T1000 (cell line): ENCODE measurements at regions not wholly inside any gene's neighbourhood (a gene's known extent, or its start where the extent isn't known, plus 50 kb on each side); places are given as distances from the start of the nearest gene placed in this dataset.
"Not testable (repeated sequence)": the region's sequence is repeated elsewhere in the genome, so short reads cannot be mapped to it uniquely, and the experiment has no call there.

Experiments used
- DNase-seq: peaks from one replicate; lab custom pipeline; 2025; ENCODE audit warnings: mixed read lengths; lab: John Stamatoyannopoulos, UW

DNA sequence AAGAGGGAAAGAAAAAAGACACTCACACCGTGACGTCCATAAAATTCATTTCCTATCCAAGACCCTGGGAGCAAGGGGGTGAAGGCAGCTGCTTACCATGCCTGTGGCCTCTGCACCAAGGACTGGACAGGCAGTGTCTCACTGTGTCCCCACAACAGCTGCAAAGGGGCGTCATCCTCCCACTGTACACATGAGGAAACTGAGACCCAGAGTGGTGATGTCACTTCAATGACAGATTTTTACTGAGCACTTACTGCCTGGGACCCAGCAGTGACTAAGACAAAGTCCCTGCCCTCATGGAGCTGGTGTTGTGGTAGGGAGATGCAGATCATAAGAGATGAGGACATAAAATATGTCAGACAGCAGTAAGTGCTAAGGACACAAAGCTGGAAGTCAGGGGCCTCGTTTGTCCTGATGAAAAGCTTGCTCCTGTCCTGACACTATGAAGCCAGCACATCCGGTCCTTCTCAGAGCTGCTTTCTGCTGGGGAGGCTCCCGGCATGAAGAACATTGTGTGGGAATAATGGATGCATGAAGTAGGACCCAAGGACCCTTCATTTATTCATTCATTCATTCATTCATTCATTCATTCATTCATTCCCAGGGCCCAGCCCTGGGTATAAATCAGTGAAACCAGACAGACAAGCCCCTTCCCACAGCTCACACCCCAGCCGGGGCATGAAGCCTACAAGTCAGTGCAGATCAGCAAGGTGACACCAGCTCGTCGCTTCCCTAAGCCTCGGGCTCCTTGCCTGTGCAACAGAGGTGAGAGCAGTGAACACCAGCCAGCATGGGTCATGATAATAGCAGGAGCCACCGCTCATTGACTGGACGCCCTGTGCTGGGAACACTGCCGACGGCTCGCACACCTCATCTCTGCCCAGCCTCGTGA is 473.7 kb downstream of the MATN1 start:
- DNase-seq = no peak

DNA sequence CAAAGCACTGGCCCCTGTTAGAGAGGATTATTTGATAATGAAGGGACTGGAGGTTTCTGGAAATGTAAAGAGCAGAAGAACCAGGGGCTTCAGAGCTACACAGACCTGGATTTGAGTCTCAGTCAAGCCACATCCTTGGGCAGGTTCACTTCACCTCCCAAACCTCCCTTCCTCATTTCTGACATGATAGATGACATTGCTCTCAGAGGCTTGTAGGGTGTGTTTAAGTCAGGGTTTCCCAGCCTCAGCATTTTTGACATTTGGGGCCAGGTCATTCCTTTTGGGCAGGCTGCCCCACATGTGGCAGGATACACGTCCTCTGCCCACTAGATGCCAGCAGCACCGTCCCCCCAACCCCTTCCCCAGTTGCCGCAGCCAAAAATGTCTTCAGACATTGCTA is 474.6 kb downstream of the MATN1 start:
- DNase-seq = no peak

GRCh38 chr1:30248373-30248772 is 475.0 kb downstream of the MATN1 start:
- no peak for DNase-seq

DNA sequence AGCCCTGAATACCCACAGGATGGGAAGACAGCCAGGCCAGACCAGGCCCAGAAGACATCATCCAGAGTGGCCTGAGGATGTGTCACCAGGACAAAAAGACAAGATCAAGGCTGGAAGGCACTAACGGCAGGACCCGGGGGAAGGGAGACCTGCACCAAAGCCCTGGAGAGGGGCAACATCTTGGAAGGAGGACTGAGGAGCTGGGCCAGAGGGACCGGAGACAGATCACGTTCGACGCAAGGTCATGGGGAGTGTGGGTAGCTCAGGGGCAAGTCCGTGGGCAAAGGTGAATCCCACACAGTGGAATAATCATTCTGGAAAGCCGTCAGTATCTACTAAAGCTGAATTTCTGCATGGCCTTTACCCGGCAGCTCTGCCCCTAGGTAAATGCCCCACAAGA is 478.6 kb downstream of the MATN1 start:
- no peak for DNase-seq

- no peak for DNase-seq
Observed at GRCh38 chr1:30242722-30243457, 480.5 kb downstream of the MATN1 start.

DNA sequence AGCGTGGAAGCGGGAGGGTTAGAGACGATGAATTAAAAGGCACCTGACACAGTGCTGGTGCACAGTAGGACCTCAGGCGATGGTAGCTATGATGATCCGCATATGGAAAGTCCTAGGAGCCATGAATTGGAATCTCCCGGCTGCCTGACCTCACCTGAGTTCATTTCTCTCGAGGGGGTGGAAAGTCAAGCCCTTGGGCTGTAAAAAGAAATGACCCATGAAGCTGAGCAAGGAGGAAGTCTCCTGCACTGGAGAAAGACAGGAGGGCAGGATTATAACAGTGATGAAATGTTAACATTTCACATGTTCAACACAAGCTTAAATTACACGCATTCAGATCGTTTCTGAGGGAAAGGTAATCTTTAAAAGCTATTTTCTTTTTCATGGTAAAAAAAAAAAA is 481.2 kb downstream of the MATN1 start:
- no peak for DNase-seq

DNA sequence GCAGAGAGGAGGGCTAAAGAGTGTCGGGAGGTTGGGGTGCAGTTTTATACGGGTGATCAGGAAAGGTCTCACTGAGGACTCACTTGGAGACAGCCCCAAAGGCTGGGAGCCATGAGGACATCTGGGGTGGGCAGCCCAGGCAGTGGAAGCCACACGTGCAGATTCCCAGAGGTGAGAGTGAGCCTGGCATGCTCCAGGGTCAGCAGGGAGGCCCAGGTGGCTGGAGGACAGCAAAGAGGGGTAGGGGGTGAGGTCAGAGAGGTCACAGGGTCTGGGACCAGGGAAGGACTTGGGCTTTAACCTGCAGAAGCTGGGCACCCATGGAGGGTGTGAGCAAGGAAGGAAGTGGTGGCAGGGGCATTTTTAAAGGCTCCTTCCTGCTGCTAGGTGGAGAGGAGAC is 481.7 kb downstream of the MATN1 start:
- no peak for DNase-seq

DNA sequence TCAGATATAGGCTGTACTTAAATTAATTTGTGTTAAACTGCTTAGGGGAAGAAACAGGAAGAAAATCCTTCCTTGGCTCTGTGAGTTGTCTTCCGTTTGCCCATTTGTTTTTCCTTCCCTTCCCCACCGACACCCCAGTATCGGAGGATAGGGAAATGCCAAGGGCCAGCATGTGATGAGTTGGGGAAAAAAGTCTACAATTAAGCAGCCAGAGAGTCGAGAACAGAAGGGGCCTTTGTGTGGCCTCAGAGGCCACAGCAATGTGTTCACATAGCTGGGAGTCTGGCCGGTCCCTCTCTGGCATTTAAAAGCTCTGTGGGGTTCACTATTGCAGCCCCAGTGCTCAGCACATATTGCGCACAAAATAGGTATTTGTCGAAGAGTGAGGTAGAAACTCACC is 489.3 kb downstream of the MATN1 start:
- no peak for DNase-seq

DNA sequence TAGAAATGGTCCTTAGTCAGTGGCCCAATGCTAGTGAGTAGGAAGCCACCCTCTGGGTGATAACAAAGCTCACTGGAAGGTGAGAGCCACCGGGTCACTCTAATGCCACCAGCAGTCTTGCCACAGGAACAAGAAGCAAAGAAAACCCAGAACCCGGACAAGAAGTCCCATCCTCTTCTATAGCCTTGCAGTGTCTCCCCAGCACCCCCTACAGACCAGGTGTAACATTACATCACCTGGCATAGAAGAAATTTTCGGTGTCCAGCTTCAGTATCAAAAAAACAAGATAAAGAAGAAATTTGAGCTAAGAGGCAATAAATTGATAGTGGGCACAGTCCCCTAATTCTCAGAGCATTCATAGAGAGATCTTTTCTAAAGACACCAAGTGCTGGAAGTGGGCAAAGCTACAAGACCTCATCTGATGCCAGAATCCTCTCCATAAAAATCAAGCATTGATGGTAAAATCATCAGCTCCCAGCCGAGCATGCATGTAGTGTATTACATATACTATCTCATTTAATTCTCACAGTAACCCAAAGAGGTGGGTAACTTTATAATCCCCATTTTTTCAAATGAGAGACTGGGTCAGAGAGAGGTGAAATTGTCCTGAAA is 491.0 kb downstream of the MATN1 start:
- no peak for DNase-seq

GRCh38 chr1:30229960-30230359 is 493.4 kb downstream of the MATN1 start:
- no peak for DNase-seq

DNA sequence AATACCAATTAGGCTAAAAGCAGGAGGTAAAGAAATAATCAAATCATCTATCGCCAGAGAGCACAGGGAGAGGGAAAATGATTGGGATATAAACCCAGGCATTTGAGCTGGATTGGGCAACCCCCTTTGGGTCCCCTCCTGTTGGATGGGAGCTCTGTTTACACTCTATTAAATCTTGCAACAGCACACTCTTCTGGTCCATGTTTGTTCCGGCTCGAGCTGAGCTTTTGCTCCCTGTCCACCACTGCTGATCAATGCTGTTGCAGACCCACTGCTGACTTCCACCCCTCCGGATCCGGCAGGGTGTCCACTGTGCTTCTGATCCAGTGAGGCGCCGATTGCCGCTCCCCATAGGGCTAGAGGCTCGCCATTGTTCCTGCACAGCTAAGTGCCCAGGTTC is 493.8 kb downstream of the MATN1 start:
- no peak for DNase-seq

DNA sequence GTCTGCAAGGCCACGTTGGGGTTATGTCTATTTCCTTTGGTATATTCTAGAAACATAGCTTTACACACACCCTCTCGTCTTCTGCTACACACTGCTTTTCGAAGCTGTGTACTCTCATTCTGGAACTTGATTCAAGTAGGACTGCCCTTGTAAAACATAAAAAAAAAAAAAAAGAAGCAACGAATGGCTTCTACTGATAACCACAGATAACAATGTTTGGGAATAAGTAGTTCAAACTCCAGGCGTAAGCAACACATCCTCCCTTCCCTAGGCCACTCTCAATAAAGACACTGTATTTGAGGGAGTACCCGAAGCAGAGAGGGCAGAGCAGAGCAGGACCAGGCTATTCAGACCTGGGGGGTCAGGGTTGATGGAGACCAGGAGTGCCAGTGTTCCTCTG is 496.7 kb downstream of the MATN1 start:
- DNase-seq = no peak

GRCh38 chr1:30225357-30225756 is 498.0 kb downstream of the MATN1 start:
- DNase-seq = no peak

- no peak for DNase-seq
Observed at GRCh38 chr1:30219675-30220074, 503.7 kb downstream of the MATN1 start.

DNA sequence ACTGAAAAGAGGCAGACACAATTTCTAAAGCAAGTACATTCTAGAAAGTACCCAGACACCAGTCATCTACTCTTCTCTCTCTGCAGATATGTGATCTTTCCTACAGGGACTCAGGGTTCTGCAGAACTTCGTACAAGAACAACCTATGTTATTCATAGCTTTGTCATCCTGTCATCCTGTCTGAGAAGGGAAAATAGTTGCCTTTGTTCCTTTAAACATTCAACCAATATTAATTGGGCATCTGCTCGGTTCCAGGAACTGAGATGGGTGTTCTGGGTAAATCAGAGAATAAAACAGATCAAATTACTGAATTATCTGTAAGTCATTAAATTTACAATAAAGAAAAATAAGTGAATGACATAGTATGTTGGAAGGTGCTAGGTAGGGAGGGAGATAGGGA is 504.9 kb downstream of the MATN1 start:
- no peak for DNase-seq

DNA sequence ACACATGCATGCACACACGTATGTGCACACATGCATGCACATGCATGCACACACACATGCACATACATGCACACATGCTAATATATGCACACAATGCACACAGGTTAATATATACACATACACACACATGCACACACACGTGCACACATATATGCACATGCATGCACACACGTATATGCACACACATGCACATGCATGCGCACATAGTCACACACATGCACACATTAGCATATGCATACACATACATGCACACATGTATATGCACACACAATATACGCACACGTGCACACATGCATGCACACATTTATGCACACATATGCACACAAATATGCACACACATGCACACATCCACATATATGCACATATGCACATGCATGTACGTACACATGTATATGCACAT is 506.8 kb downstream of the MATN1 start:
- no peak for DNase-seq

- no peak for DNase-seq
Observed at GRCh38 chr1:30213936-30214335, 509.4 kb downstream of the MATN1 start.

DNA sequence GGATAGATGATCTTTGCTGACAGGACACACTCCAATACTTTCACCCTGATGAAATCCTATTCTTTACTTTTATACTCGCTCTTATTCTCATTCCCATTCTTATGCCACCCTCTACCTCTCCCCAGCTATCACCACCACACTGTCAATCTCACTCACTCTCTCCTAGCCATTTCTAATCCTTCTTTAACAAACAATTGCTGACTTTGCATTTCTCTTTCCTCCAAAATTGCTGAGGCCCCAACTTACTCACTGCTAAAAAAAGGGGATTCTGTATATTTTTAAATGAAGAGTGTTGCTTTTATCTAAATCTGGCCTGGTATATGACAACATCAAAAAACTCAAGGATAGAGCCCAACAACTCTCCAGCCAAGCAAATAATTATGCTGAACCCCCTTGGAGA is 515.4 kb downstream of the MATN1 start:
- not testable (repeated sequence) for DNase-seq

DNA sequence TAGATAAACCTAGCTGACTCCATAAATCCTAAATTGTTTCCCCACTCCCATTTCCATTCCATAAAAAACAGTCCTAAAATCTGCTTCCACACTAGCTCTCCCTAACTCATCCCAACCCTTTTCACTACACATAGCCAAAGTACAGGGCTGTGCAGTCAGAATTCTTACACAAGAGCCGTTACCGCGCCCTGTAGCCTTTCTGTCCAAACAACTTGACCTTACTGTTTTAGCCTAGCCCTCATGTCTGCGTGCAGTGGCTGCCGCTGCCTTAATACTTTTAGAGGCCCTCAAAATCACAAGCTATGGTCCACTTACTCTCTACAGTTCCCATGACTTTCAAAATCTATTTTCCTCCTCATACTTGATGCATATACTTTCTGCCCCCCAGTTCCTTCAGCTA is 516.8 kb downstream of the MATN1 start:
- not testable (repeated sequence) for DNase-seq

- not testable (repeated sequence) for DNase-seq
Observed at GRCh38 chr1:30204916-30205315, 518.5 kb downstream of the MATN1 start.

DNA sequence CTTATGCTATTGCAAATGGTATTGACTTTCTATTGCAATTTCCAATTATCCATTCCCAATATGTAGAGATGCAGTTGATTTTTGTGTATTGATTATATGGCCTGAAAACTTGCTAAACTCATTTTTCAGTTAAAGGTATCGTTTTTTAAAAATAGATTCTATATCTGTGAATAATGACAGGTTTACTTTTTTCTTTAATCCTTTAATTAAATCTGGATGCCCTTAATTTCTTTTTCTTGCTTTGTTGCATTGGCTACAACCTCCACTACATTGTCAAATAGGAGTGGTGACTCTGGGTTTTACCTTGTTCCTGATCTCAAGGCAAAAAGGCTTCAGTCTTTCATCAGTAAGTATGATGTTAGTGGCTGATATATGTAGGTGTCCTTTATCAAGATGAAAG is 522.4 kb downstream of the MATN1 start:
- no peak for DNase-seq

DNA sequence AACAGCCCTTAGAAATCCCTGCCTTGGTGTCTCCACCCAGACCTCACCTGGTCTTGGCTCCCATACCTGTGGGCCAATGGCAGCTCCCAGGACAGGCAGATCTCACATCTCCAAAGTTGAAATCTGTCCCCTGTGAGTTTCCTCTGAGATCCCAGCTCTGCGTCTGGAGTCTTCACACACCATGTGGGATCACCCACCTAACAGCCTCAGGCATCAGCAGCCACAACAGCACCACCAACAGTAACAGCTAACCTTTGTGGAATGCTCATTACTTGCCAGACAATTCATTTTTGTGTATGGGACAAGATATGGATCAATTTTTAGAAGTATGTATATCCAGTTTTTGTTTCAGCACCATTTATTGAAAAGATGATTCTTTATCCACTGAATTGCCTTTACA is 523.2 kb downstream of the MATN1 start:
- DNase-seq = no peak

DNA sequence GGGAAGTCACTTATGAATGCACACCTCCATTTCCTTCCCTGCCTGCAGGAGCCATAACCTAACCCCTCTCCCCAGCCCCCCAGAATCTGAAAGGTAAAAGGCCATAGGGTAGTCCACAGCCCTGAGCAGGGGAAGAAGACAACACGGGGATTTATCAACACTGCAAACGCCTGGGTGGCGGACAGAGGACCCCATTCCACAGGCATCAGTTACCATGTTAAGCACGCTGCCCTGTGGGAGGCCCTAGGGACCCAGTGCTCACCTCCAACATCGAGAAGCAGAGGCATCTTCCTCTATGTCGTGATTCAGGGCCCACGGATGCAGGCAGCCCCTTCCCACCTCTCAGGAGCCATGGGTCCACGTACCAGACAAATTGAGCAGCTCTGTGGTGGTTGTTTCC is 523.8 kb downstream of the MATN1 start:
- DNase-seq = no peak
